Right atrium auricular region (tissue), 2 donors: ENCODE measurements at regions not wholly inside any gene's neighbourhood (a gene's known extent, or its start where the extent isn't known, plus 50 kb on each side); places are given as distances from the start of the nearest gene placed in this dataset.

ENCODE experiments used
- DNase-seq: peaks from one replicate; pipeline ENCODE4 v3.0.0-alpha.2; 2019; ENCODE audit warnings: low spot score
- H3K27ac ChIP-seq, 2 donors: fragments of 200-600 bp; sonication (generic); 1 replicate in 1 of 2; 2 replicates in 1 of 2; pipeline ENCODE4 v1.5.1; 2016 to 2019
- H3K27me3 ChIP-seq, 2 donors: fragments of 200-600 bp; sonication (generic); one replicate each; pipeline versions ENCODE4 v1.5.1 to v1.6.0; 2017 to 2019
- H3K36me3 ChIP-seq: fragments of 200-600 bp; sonication (generic); one replicate; pipeline ENCODE4 v1.5.1; 2016
- H3K4me1 ChIP-seq, 2 donors: fragments of 200-600 bp; sonication (generic); one replicate each; pipeline versions ENCODE4 v1.5.1 to v1.6.0; 2017 to 2019
- H3K4me3 ChIP-seq, 2 donors: fragments of 200-600 bp; sonication (generic); 1 replicate in 1 of 2; 2 replicates in 1 of 2; pipeline ENCODE4 v1.5.1; 2017 to 2019; ENCODE audit warnings: mild to moderate bottlenecking in 1 of 2, moderate library complexity in 1 of 2
- H3K9me3 ChIP-seq, 2 donors: fragments of 200-600 bp; sonication (generic); one replicate each; pipeline ENCODE4 v1.5.1; 2019
- TF ChIP-seq, protein P1 (sequence below), 2 donors: fragments of 200-600 bp; sonication (generic); IDR thresholded peaks; one replicate each; pipeline ENCODE4 v1.5.1; 2019; ENCODE audit warnings: antibody characterized with exemption in 2 of 2

DNA sequence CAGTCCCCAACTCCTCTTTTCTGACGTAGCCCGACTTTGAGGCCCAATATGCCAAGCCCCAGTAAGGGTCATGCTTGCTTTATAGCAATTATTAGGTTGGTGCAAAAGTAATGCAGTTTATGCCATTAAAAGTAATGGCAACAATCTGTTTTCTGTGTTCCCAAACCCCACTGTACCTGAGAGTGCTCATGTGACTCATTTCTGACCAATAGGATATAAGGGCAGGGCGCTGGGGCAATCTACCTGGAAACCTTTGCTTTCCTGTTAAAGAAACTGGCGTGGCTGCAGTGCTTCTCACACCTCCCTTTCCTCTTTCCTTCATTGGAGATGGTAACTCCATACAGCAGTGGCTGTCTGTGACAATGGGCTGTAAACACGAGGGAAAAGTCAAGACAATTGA is 78.9 kb upstream of the MPPED2 start:
- H3K4me1 ChIP-seq: no peaks in the 10 kb centered on the region

DNA sequence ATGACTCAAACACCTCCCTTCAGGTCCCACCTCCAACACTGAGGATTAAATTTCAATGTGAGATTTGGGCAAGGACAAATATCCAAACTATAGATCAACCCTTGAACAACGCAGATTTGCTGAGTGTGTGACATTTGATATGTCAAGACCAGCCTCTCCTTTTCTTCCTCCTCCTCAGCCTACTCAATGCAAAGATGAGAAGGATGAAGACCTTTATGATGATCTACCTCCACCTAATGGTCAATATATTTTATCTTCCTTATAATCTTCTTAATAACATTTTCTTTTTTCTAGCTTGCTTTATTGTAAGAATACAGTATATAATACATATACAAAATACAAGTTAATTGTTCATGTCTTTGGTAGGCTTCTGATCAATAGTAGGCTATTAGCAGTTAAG is 67.5 kb upstream of the MPPED2 start:
- TF ChIP-seq, protein P1, sequence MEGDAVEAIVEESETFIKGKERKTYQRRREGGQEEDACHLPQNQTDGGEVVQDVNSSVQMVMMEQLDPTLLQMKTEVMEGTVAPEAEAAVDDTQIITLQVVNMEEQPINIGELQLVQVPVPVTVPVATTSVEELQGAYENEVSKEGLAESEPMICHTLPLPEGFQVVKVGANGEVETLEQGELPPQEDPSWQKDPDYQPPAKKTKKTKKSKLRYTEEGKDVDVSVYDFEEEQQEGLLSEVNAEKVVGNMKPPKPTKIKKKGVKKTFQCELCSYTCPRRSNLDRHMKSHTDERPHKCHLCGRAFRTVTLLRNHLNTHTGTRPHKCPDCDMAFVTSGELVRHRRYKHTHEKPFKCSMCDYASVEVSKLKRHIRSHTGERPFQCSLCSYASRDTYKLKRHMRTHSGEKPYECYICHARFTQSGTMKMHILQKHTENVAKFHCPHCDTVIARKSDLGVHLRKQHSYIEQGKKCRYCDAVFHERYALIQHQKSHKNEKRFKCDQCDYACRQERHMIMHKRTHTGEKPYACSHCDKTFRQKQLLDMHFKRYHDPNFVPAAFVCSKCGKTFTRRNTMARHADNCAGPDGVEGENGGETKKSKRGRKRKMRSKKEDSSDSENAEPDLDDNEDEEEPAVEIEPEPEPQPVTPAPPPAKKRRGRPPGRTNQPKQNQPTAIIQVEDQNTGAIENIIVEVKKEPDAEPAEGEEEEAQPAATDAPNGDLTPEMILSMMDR (IDR thresholded peaks at IDR 0.05): peak in 1 of 2 donors; percentile 18
- Histone ChIP-seq H3K36me3 (no peaks in the 10 kb centered on the region), H3K9me3 (no peaks in the 10 kb centered on the region), H3K27ac (no peak overlapping the region), H3K27me3 (no peaks in the 10 kb centered on the region), H3K4me3 (no peak overlapping the region), H3K4me1 (no peaks in the 10 kb centered on the region)
- DNase-seq: no peak

More for the DNA sequence above, 78.9 kb upstream of the MPPED2 start:
- no peak overlapping the region for H3K4me3 ChIP-seq
- no peaks in the 10 kb centered on the region for H3K27me3 ChIP-seq
- TF ChIP-seq, protein P1 (IDR thresholded peaks at IDR 0.05): no peak
- no peaks in the 10 kb centered on the region for H3K9me3 ChIP-seq
- DNase-seq: no peak
- no peaks in the 10 kb centered on the region for H3K36me3 ChIP-seq
- H3K27ac ChIP-seq: no peak overlapping the region

GRCh38 chr11:30652801-30653200 is 66.6 kb upstream of the MPPED2 start:
- H3K36me3 ChIP-seq: no peaks in the 10 kb centered on the region
- H3K4me1 ChIP-seq: no peaks in the 10 kb centered on the region
- DNase-seq: no peak
- H3K4me3 ChIP-seq: no peak overlapping the region
- no peaks in the 10 kb centered on the region for H3K9me3 ChIP-seq
- no peaks in the 10 kb centered on the region for H3K27me3 ChIP-seq
- H3K27ac ChIP-seq: no peak overlapping the region
- TF ChIP-seq, protein P1 (IDR thresholded peaks at IDR 0.05): no peak

DNA sequence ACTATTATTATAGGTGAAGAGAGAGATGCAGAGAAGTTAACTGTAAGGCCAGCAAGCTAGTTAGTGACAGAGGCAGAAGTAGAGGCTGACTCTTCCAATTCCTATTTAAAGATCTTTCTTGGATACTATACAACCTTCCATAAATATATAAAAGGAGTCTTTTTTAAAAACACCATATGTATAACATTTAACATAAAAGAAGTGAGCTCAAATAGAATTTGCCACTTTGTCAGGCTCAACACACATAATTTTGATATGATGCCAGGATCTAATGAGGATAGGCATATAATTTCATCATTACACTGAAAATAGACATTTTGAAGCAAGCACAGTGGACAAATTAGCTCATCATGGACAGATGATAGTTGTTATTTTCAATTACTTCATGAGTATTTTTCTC is 64.1 kb upstream of the MPPED2 start:
- TF ChIP-seq, protein P1 (IDR thresholded peaks at IDR 0.05): no peak
- no peaks in the 10 kb centered on the region for H3K36me3 ChIP-seq
- no peaks in the 10 kb centered on the region for H3K4me1 ChIP-seq
- no peaks in the 10 kb centered on the region for H3K27me3 ChIP-seq
- H3K9me3 ChIP-seq: no peaks in the 10 kb centered on the region
- DNase-seq: no peak
- H3K27ac ChIP-seq: no peak overlapping the region
- H3K4me3 ChIP-seq: no peak overlapping the region
